A549 (cell line): ENCODE measurements at regions not wholly inside any gene's neighbourhood (a gene's known extent, or its start where the extent isn't known, plus 50 kb on each side); places are given as distances from the start of the nearest gene placed in this dataset.

ENCODE experiments used
- CHD2 ChIP-seq: fragments of 150-350 bp; IDR thresholded peaks from 2 replicates; pipeline ENCODE4 v1.6.1; 2014; ENCODE audit warnings: low read length; ENCODE audit not compliant: partially characterized antibody
- CHD4 ChIP-seq: fragments of 200-600 bp; sonication (generic); IDR thresholded peaks from 2 replicates; pipeline ENCODE4 v1.6.1; 2016; ENCODE audit warnings: antibody characterized with exemption, mild to moderate bottlenecking, borderline replicate concordance
- FOSL2 ChIP-seq, 2 experiments: fragments of 450-650 bp in 1 of 2; fragments of >200 bp in 1 of 2; sonication (Bioruptor Twin) in 1 of 2; formaldehyde crosslinking; IDR thresholded peaks; 2 replicates each; pipeline versions ENCODE4 v1.5.0 to v1.6.1; 2016 to 2020; ENCODE audit warnings: mild to moderate bottlenecking in 1 of 2, moderate library complexity in 1 of 2
- MYC ChIP-seq: IDR thresholded peaks from 2 replicates; pipeline ENCODE4 v1.6.1; 2012; ENCODE audit warnings: mild to moderate bottlenecking, inconsistent platforms, low read length, improper control_type of control experiment, borderline replicate concordance
- POLR2A ChIP-seq: IDR thresholded peaks from 2 replicates; pipeline ENCODE4 v1.6.1; 2012; ENCODE audit warnings: mild to moderate bottlenecking, low read length
- RAD21 ChIP-seq, 2 experiments: fragments of >200 bp in 1 of 2; sonication (Bioruptor Twin) in 1 of 2; formaldehyde crosslinking in 1 of 2; IDR thresholded peaks in 1 of 2; conservative IDR thresholded peaks in 1 of 2; 2 replicates in 1 of 2; 3 replicates in 1 of 2; pipeline ENCODE4 v1.6.1; 2012 to 2018; ENCODE audit warnings: inconsistent platforms in 1 of 2
- ZSCAN20 ChIP-seq: fragments of 250-450 bp; sonication (Bioruptor Pico); IDR thresholded peaks from 2 replicates; pipeline ENCODE4 v1.8.0; 2022; ENCODE audit warnings: mild to moderate bottlenecking, moderate library complexity
- TF ChIP-seq, protein P1 (sequence below): fragments of >200 bp; sonication (Bioruptor Twin); formaldehyde crosslinking; IDR thresholded peaks from 3 replicates; pipeline ENCODE4 v1.5.1; 2016

DNA sequence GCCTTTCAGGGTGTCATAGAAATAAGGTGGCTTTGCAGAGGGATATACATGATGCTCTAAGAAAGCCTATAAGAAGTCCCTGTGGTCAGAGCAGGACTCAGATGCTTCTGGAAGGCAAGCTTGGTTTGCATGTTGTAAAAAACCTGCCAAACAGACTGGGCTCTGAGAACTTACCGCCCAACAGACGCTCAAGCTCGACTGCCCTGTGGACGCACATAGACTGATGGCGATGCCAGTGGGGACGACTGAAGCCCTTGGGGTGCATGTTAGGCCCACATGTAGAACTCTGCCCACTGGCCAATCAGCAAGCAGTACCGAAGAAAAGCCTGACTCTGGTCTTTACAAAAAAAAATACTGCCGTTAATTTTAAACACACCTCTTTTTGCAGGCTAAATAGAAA is 133.8 kb downstream of the NAV1 start:
- TF ChIP-seq CHD2 (no peak), CHD4 (no peak), RAD21 (conservative IDR thresholded peaks at IDR 0.05 in 1 of 2, IDR thresholded peaks at IDR 0.05 in 1 of 2) (no peak), MYC (no peak), POLR2A (no peak), ZSCAN20 (CRISPR knock-in tag) (no peak), FOSL2 (IDR thresholded peaks at IDR 0.05) (no peak), FOSL2 (CRISPR knock-in tag; IDR thresholded peaks at IDR 0.05) (no peak)
- TF ChIP-seq, protein P1, sequence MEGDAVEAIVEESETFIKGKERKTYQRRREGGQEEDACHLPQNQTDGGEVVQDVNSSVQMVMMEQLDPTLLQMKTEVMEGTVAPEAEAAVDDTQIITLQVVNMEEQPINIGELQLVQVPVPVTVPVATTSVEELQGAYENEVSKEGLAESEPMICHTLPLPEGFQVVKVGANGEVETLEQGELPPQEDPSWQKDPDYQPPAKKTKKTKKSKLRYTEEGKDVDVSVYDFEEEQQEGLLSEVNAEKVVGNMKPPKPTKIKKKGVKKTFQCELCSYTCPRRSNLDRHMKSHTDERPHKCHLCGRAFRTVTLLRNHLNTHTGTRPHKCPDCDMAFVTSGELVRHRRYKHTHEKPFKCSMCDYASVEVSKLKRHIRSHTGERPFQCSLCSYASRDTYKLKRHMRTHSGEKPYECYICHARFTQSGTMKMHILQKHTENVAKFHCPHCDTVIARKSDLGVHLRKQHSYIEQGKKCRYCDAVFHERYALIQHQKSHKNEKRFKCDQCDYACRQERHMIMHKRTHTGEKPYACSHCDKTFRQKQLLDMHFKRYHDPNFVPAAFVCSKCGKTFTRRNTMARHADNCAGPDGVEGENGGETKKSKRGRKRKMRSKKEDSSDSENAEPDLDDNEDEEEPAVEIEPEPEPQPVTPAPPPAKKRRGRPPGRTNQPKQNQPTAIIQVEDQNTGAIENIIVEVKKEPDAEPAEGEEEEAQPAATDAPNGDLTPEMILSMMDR = no peak
